BLaER1 (cell line): ENCODE measurements at regions not wholly inside any gene's neighbourhood (a gene's known extent, or its start where the extent isn't known, plus 50 kb on each side); places are given as distances from the start of the nearest gene placed in this dataset.

Experiments
- H3K27ac ChIP-seq: shearing (Covaris generic); formaldehyde crosslinking; 2 replicates; pipeline ENCODE4 v1.8.1; 2022
- H3K27me3 ChIP-seq: shearing (Covaris generic); formaldehyde crosslinking; 2 replicates; pipeline ENCODE4 v1.8.1; 2022
- H3K36me3 ChIP-seq: shearing (Covaris generic); formaldehyde crosslinking; 2 replicates; pipeline ENCODE4 v1.8.1; 2022
- H3K4me1 ChIP-seq: shearing (Covaris generic); formaldehyde crosslinking; 2 replicates; pipeline ENCODE4 v1.8.1; 2022
- H3K4me2 ChIP-seq: shearing (Covaris generic); formaldehyde crosslinking; 2 replicates; pipeline ENCODE4 v1.8.1; 2022
- H3K4me3 ChIP-seq: shearing (Covaris generic); formaldehyde crosslinking; 2 replicates; pipeline ENCODE4 v1.8.1; 2022
- H3K9ac ChIP-seq: shearing (Covaris generic); formaldehyde crosslinking; 2 replicates; pipeline ENCODE4 v1.8.1; 2022
- H3K9me3 ChIP-seq: shearing (Covaris generic); formaldehyde crosslinking; 2 replicates; pipeline ENCODE4 v1.8.1; 2022
- H4K20me1 ChIP-seq: shearing (Covaris generic); formaldehyde crosslinking; 2 replicates; pipeline ENCODE4 v1.8.1; 2022
- Cebpa-rat ChIP-seq: shearing (Covaris generic); IDR thresholded peaks from 2 replicates; pipeline ENCODE4 v1.8.1; 2022

GRCh38 chr10:36251068-36251467, 609.0 kb upstream of the FZD8 start:
- Histone ChIP-seq H3K36me3 (no peaks in the 10 kb centered on the region), H3K4me2 (no peak overlapping the region), H3K9ac (no peak overlapping the region), H3K9me3 (no peaks in the 10 kb centered on the region), H4K20me1 (no peaks in the 10 kb centered on the region), H3K27ac (no peak overlapping the region), H3K4me1 (no peaks in the 10 kb centered on the region), H3K4me3 (no peak overlapping the region), H3K27me3 (no peaks in the 10 kb centered on the region)
- TF ChIP-seq Cebpa-rat, result no peak

GRCh38 chr10:36248304-36248981, 606.3 kb upstream of the FZD8 start:
- Histone ChIP-seq H3K4me1 (no peaks in the 10 kb centered on the region), H3K9ac (no peak overlapping the region), H4K20me1 (no peaks in the 10 kb centered on the region), H3K9me3 (no peaks in the 10 kb centered on the region), H3K4me2 (no peak overlapping the region), H3K27me3 (no peaks in the 10 kb centered on the region), H3K4me3 (no peak overlapping the region), H3K36me3 (no peaks in the 10 kb centered on the region), H3K27ac (no peak overlapping the region)
- TF ChIP-seq Cebpa-rat, result no peak

- Histone ChIP-seq H3K9ac (no peak overlapping the region), H4K20me1 (no peaks in the 10 kb centered on the region), H3K36me3 (no peaks in the 10 kb centered on the region), H3K9me3 (no peaks in the 10 kb centered on the region), H3K4me1 (no peaks in the 10 kb centered on the region), H3K27me3 (no peaks in the 10 kb centered on the region), H3K27ac (no peak overlapping the region), H3K4me2 (no peak overlapping the region), H3K4me3 (no peak overlapping the region)
- TF ChIP-seq Cebpa-rat, result no peak
These were observed 605.4 kb upstream of the FZD8 start for GRCh38 chr10:36247478-36247877.

- Histone ChIP-seq H3K36me3 (no peaks in the 10 kb centered on the region), H3K9me3 (no peaks in the 10 kb centered on the region; the same call in 1 of the 2 replicates), H3K4me2 (no peak overlapping the region), H3K27ac (no peak overlapping the region), H4K20me1 (no peaks in the 10 kb centered on the region), H3K9ac (no peak overlapping the region), H3K4me3 (no peak overlapping the region), H3K4me1 (no peaks in the 10 kb centered on the region), H3K27me3 (no peaks in the 10 kb centered on the region)
- TF ChIP-seq Cebpa-rat, result no peak
These were observed 594.8 kb upstream of the FZD8 start for GRCh38 chr10:36236931-36237330.

GRCh38 chr10:36236341-36236740, 594.2 kb upstream of the FZD8 start:
- H4K20me1 ChIP-seq, result no peaks in the 10 kb centered on the region

GRCh38 chr10:36232935-36233334, 590.8 kb upstream of the FZD8 start:
- Histone ChIP-seq H3K4me1 (no peaks in the 10 kb centered on the region), H3K27ac (no peak overlapping the region), H3K4me2 (no peak overlapping the region), H3K36me3 (no peaks in the 10 kb centered on the region), H3K9me3 (no peaks in the 10 kb centered on the region), H3K9ac (no peak overlapping the region), H3K4me3 (no peak overlapping the region), H4K20me1 (no peaks in the 10 kb centered on the region), H3K27me3 (no peaks in the 10 kb centered on the region)
- no peak for TF ChIP-seq Cebpa-rat

More at GRCh38 chr10:36236341-36236740, 594.2 kb upstream of the FZD8 start:
- no peaks in the 10 kb centered on the region for H3K4me1 ChIP-seq
- no peaks in the 10 kb centered on the region for H3K36me3 ChIP-seq
- TF ChIP-seq Cebpa-rat, result no peak
- no peak overlapping the region for H3K9ac ChIP-seq
- no peak overlapping the region for H3K4me3 ChIP-seq
- H3K27ac ChIP-seq, result no peak overlapping the region
- no peaks in the 10 kb centered on the region; the same call in 1 of the 2 replicates for H3K9me3 ChIP-seq
- H3K4me2 ChIP-seq, result no peak overlapping the region
- H3K27me3 ChIP-seq, result no peaks in the 10 kb centered on the region

GRCh38 chr10:36224431-36224985, 582.4 kb upstream of the FZD8 start:
- no peak overlapping the region for H3K9ac ChIP-seq
- no peaks in the 10 kb centered on the region for H3K9me3 ChIP-seq
- H3K27me3 ChIP-seq, result no peaks in the 10 kb centered on the region
- H4K20me1 ChIP-seq, result no peaks in the 10 kb centered on the region
- no peak overlapping the region for H3K27ac ChIP-seq
- no peak overlapping the region for H3K4me3 ChIP-seq
- H3K4me2 ChIP-seq, result no peak overlapping the region
- H3K4me1 ChIP-seq, result no peaks in the 10 kb centered on the region
- no peak for TF ChIP-seq Cebpa-rat
- no peaks in the 10 kb centered on the region for H3K36me3 ChIP-seq

GRCh38 chr10:36221101-36221500, 579.0 kb upstream of the FZD8 start:
- no peaks in the 10 kb centered on the region for H4K20me1 ChIP-seq
- H3K9ac ChIP-seq, result no peak overlapping the region
- no peak overlapping the region for H3K27ac ChIP-seq
- H3K9me3 ChIP-seq, result no peaks in the 10 kb centered on the region
- no peaks in the 10 kb centered on the region for H3K36me3 ChIP-seq
- no peak overlapping the region for H3K4me3 ChIP-seq
- no peaks in the 10 kb centered on the region for H3K4me1 ChIP-seq
- no peaks in the 10 kb centered on the region for H3K27me3 ChIP-seq
- no peak overlapping the region for H3K4me2 ChIP-seq
- TF ChIP-seq Cebpa-rat, result no peak

GRCh38 chr10:36220151-36220550, 578.1 kb upstream of the FZD8 start:
- H3K27me3 ChIP-seq, result no peaks in the 10 kb centered on the region
- H3K4me1 ChIP-seq, result no peaks in the 10 kb centered on the region
- no peak overlapping the region for H3K9ac ChIP-seq
- TF ChIP-seq Cebpa-rat, result no peak
- H3K4me2 ChIP-seq, result no peak overlapping the region
- H3K36me3 ChIP-seq, result no peaks in the 10 kb centered on the region
- no peaks in the 10 kb centered on the region for H3K9me3 ChIP-seq
- H3K4me3 ChIP-seq, result no peak overlapping the region
- H4K20me1 ChIP-seq, result no peaks in the 10 kb centered on the region
- H3K27ac ChIP-seq, result no peak overlapping the region

GRCh38 chr10:36211856-36212255, 569.8 kb upstream of the FZD8 start:
- no peaks in the 10 kb centered on the region for H4K20me1 ChIP-seq
- H3K4me2 ChIP-seq, result no peak overlapping the region
- no peaks in the 10 kb centered on the region for H3K27me3 ChIP-seq
- no peak overlapping the region for H3K27ac ChIP-seq
- H3K9me3 ChIP-seq, result no peaks in the 10 kb centered on the region
- H3K4me3 ChIP-seq, result no peak overlapping the region
- H3K4me1 ChIP-seq, result no peaks in the 10 kb centered on the region
- H3K36me3 ChIP-seq, result no peaks in the 10 kb centered on the region
- no peak overlapping the region for H3K9ac ChIP-seq
- no peak for TF ChIP-seq Cebpa-rat
